NB4 (cell line): ENCODE measurements at regions not wholly inside any gene's neighbourhood (a gene's known extent, or its start where the extent isn't known, plus 50 kb on each side); places are given as distances from the start of the nearest gene placed in this dataset.

Source experiments
- DNase-seq: peaks from one replicate; pipeline ENCODE4 v3.0.0; 2010; ENCODE audit warnings: low read depth
- H3K4me3 ChIP-seq: one replicate; pipeline ENCODE4 v1.5.1; 2011; ENCODE audit warnings: mild to moderate bottlenecking, low read depth, low read length, moderate library complexity
- CTCF ChIP-seq: IDR thresholded peaks from one replicate; pipeline ENCODE4 v1.5.1; 2012; ENCODE audit warnings: low read depth, low read length
- MAX ChIP-seq: IDR thresholded peaks from 2 replicates; pipeline ENCODE4 v1.6.1; 2011; ENCODE audit warnings: low read depth, low read length
- MYC ChIP-seq: IDR thresholded peaks from 2 replicates; pipeline ENCODE4 v1.6.1; 2011; ENCODE audit warnings: low read depth, low read length
- POLR2A ChIP-seq: IDR thresholded peaks from 2 replicates; pipeline ENCODE4 v1.6.1; 2011; ENCODE audit warnings: mild to moderate bottlenecking; ENCODE audit not compliant: insufficient read length; ENCODE audit errors: extremely low read depth

- no peak overlapping the region for H3K4me3 ChIP-seq
- no peak for DNase-seq
- TF ChIP-seq MAX: no peak
Observed at GRCh38 chr3:6172871-6173642, 687.9 kb upstream of the GRM7 start.

- DNase-seq: no peak
- no peak overlapping the region for H3K4me3 ChIP-seq
- TF ChIP-seq MYC (no peak), POLR2A (no peak), CTCF (no peak), MAX (no peak)
Observed at GRCh38 chr3:6177417-6177816, 683.5 kb upstream of the GRM7 start.

- TF ChIP-seq POLR2A (no peak), MYC (no peak), MAX (no peak), CTCF (no peak)
- no peak for DNase-seq
Observed at GRCh38 chr3:6179761-6180160, 681.2 kb upstream of the GRM7 start.

GRCh38 chr3:6180171-6180570 lies 680.7 kb upstream of the GRM7 start:
- TF ChIP-seq MAX (no peak), CTCF (no peak), POLR2A (no peak), MYC (no peak)
- H3K4me3 ChIP-seq: no peak overlapping the region
- no peak for DNase-seq

More at GRCh38 chr3:6179761-6180160, 681.2 kb upstream of the GRM7 start:
- no peak overlapping the region for H3K4me3 ChIP-seq

GRCh38 chr3:6182476-6182875 lies 678.4 kb upstream of the GRM7 start:
- H3K4me3 ChIP-seq: no peak overlapping the region
- no peak for TF ChIP-seq MYC
- TF ChIP-seq POLR2A: no peak
- no peak for TF ChIP-seq CTCF
- TF ChIP-seq MAX: no peak
- DNase-seq: no peak

- DNase-seq: no peak
- H3K4me3 ChIP-seq: no peak overlapping the region
- TF ChIP-seq CTCF: no peak
- TF ChIP-seq MYC: no peak
- TF ChIP-seq MAX: no peak
- TF ChIP-seq POLR2A: no peak
Observed at GRCh38 chr3:6182909-6183308, 678.0 kb upstream of the GRM7 start.
